Nephron progenitor cell (in vitro differentiated cells): ENCODE measurements at regions not wholly inside any gene's neighbourhood (a gene's known extent, or its start where the extent isn't known, plus 50 kb on each side); places are given as distances from the start of the nearest gene placed in this dataset.

Experiments used
- DNase-seq: peaks from one replicate; pipeline ENCODE4 v3.0.0; 2021
- H3K27ac Mint-ChIP-seq: 2 replicates; pipeline ENCODE4 v1.8.0; 2021; ENCODE audit warnings: mild to moderate bottlenecking, moderate library complexity, mixed read lengths
- H3K27me3 Mint-ChIP-seq: 2 replicates; pipeline ENCODE4 v1.8.0; 2021; ENCODE audit warnings: mild to moderate bottlenecking, low read depth, mixed read lengths; ENCODE audit not compliant: poor library complexity
- H3K36me3 Mint-ChIP-seq: 2 replicates; pipeline ENCODE4 v1.8.0; 2021; ENCODE audit warnings: low read depth, mixed read lengths
- H3K4me1 Mint-ChIP-seq: 2 replicates; pipeline ENCODE4 v1.8.0; 2021; ENCODE audit warnings: mixed read lengths
- H3K4me3 Mint-ChIP-seq: 2 replicates; pipeline ENCODE4 v1.8.0; 2021; ENCODE audit warnings: mild to moderate bottlenecking, moderate library complexity, mixed read lengths
- H3K9me3 Mint-ChIP-seq: 2 replicates; pipeline ENCODE4 v1.8.0; 2021; ENCODE audit warnings: mild to moderate bottlenecking, moderate library complexity, mixed read lengths
- TF ChIP-seq, protein P1 (sequence below): fragments of 200-600 bp; sonication (generic); IDR thresholded peaks from 2 replicates; pipeline ENCODE4 v1.5.0; 2021; ENCODE audit warnings: antibody characterized with exemption

DNA sequence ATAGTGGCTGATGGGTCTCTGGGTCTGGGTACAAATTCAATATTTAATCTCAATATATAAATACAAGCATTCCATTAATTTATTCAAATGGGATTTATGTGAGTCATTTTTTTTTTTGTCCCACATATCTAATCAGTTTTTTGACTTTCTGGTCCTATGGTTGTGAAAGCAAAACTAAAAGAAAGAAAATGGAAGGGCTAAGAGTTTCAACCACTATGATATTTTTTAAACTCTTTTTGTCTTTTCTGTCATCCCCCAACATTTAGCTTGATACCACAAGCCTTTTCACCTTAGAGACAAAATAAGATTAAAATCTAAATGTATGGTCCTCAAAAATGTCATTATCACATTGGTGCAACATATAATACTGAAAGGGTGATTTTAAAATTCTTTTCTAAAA, 602.7 kb upstream of the CHRM3 start:
- Mint-ChIP-seq H3K4me3 (no peak overlapping the region), H3K36me3 (no peaks in the 10 kb centered on the region), H3K9me3 (no peaks in the 10 kb centered on the region), H3K27me3 (no peaks in the 10 kb centered on the region), H3K27ac (no peak overlapping the region), H3K4me1 (no peaks in the 10 kb centered on the region)
- TF ChIP-seq, protein P1, sequence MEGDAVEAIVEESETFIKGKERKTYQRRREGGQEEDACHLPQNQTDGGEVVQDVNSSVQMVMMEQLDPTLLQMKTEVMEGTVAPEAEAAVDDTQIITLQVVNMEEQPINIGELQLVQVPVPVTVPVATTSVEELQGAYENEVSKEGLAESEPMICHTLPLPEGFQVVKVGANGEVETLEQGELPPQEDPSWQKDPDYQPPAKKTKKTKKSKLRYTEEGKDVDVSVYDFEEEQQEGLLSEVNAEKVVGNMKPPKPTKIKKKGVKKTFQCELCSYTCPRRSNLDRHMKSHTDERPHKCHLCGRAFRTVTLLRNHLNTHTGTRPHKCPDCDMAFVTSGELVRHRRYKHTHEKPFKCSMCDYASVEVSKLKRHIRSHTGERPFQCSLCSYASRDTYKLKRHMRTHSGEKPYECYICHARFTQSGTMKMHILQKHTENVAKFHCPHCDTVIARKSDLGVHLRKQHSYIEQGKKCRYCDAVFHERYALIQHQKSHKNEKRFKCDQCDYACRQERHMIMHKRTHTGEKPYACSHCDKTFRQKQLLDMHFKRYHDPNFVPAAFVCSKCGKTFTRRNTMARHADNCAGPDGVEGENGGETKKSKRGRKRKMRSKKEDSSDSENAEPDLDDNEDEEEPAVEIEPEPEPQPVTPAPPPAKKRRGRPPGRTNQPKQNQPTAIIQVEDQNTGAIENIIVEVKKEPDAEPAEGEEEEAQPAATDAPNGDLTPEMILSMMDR, result no peak
- no peak for DNase-seq

DNA sequence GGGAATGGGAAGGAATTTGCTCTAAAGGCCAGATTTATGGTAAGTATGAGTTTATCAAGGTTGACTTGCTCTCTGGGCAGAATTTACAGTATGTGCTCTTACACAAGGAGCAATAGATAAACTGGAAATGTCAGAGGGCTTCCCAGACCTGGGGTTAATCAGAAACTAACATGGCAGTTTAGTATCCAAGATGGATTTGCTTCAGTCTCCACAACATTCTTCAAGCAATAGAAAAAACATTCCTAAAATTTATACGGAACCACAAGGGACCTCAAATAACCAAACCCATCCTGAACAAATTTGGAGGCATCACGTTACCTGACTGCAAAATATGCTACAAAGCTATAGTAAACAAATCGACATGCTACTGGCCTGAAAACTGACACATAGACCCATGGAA, 606.7 kb upstream of the CHRM3 start:
- Mint-ChIP-seq H3K4me3 (no peak overlapping the region), H3K27ac (no peak overlapping the region), H3K4me1 (no peaks in the 10 kb centered on the region), H3K27me3 (no peaks in the 10 kb centered on the region), H3K9me3 (no peaks in the 10 kb centered on the region), H3K36me3 (no peaks in the 10 kb centered on the region)
- TF ChIP-seq, protein P1, result no peak
- no peak for DNase-seq

DNA sequence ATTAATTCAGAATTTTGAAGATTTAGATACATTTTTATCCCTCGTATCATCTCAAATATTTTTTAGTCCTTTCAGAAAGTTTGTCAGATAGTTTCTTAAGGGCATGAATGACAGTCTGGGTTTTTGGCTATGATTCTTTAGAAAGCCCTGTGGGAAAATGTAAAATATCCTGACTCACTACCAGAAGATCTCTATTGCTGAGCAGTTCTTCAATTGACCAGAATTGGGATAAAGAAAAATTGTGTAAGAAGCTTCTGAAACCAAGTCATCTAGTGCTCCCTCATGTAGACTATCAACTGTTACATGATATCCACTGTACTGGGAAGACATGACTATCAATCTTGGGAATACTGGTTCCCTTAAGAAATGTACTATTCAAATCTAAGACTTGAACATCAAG, 608.3 kb upstream of the CHRM3 start:
- Mint-ChIP-seq H3K27me3 (no peaks in the 10 kb centered on the region), H3K27ac (no peak overlapping the region), H3K9me3 (no peaks in the 10 kb centered on the region), H3K4me3 (no peak overlapping the region), H3K36me3 (no peaks in the 10 kb centered on the region), H3K4me1 (no peaks in the 10 kb centered on the region)
- DNase-seq, result no peak
- TF ChIP-seq, protein P1, result no peak

DNA sequence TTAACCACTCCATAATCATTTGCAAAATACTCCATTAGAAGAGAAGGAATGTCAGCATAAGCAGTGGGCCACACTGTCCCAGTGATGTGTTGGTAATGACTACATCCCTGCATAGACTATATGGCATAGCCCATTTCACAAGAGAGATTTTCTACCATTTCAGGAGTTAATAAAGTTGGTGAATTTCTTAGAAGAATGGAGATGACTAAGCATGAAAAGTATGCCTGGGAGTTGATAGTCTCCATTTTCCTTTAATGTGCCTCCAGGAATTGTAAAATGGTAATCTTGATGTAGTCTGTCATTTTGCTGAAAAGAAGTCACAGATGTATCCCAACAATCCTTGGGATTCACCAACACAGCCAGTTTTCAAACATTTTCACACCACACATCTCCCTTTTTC, 608.8 kb upstream of the CHRM3 start:
- H3K9me3 Mint-ChIP-seq, result no peaks in the 10 kb centered on the region
- no peaks in the 10 kb centered on the region for H3K27me3 Mint-ChIP-seq
- DNase-seq, result no peak
- TF ChIP-seq, protein P1, result no peak
- no peak overlapping the region for H3K27ac Mint-ChIP-seq
- H3K4me3 Mint-ChIP-seq, result no peak overlapping the region
- H3K36me3 Mint-ChIP-seq, result no peaks in the 10 kb centered on the region
- H3K4me1 Mint-ChIP-seq, result no peaks in the 10 kb centered on the region

DNA sequence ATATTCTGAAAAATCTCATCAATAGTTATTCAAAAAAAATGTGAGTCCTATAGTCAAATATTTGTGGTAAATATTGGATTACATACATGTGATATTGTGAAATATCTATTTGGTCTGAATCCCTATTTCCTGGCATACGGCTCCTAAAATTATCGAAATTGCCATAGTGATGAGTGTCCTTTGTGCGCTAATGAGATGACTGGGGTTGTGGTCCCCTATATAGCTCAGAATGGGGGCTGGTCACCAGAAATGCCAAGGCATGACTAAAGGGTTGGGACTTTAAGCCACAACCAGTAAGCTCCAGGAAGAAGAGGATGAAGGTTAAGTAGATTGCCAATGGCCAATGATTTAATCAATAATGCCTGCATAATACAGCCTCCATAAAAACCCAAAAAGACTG, 610.2 kb upstream of the CHRM3 start:
- Mint-ChIP-seq H3K27me3 (no peaks in the 10 kb centered on the region), H3K27ac (peak overlapping the region; percentile 67)
- TF ChIP-seq, protein P1, result no peak

DNA sequence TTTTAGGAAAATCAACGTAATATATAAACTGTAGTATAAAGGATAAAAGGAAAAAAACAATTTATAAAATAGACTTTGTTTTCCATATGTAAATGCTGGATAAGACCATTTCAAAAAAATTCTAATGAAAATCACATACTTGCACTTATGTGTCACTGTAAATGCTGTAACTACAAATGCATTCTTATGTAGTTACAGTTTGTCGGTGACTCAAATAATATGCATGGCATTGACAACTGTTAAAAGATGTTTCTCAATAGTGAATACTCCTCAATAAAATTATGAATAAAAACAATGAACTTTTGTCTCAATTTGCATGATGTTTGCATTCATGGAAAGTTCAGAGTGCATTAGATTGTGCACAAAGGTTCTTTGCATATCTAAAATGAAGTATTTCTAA, 614.0 kb upstream of the CHRM3 start:
- Mint-ChIP-seq H3K36me3 (no peaks in the 10 kb centered on the region), H3K9me3 (no peaks in the 10 kb centered on the region), H3K27me3 (no peaks in the 10 kb centered on the region), H3K4me3 (no peak overlapping the region), H3K27ac (no peak overlapping the region), H3K4me1 (no peaks in the 10 kb centered on the region)
- no peak for DNase-seq
- TF ChIP-seq, protein P1, result no peak

More for the DNA sequence above, 610.2 kb upstream of the CHRM3 start:
- Mint-ChIP-seq H3K9me3 (no peaks in the 10 kb centered on the region), H3K4me3 (no peak overlapping the region), H3K4me1 (no peaks in the 10 kb centered on the region), H3K36me3 (no peaks in the 10 kb centered on the region)
- no peak for DNase-seq
